Suprapubic skin (tissue), 4 donors: ENCODE measurements at regions not wholly inside any gene's neighbourhood (a gene's known extent, or its start where the extent isn't known, plus 50 kb on each side); places are given as distances from the start of the nearest gene placed in this dataset.
"Not testable (repeated sequence)": the region's sequence is repeated elsewhere in the genome, so short reads cannot be mapped to it uniquely, and the experiment has no call there.

ENCODE experiments used
- CTCF ChIP-seq, 2 donors: fragments of 200-600 bp in 1 of 2; fragments of 450-650 bp in 1 of 2; sonication (generic) in 1 of 2; IDR thresholded peaks; one replicate each; pipeline ENCODE4 v1.5.1; 2016 to 2019; ENCODE audit warnings: antibody characterized with exemption in 2 of 2, mild to moderate bottlenecking in 1 of 2, moderate library complexity in 1 of 2
- EP300 ChIP-seq: sonication (generic); formaldehyde crosslinking; IDR thresholded peaks from one replicate; pipeline ENCODE4 v1.6.1; 2017; ENCODE audit warnings: antibody characterized with exemption
- POLR2A ChIP-seq, 2 donors: fragments of 450-650 bp; IDR thresholded peaks; one replicate each; pipeline ENCODE4 v1.6.1; 2017; ENCODE audit warnings: antibody characterized with exemption in 2 of 2, mild to moderate bottlenecking in 2 of 2, moderate library complexity in 2 of 2
- POLR2AphosphoS5 ChIP-seq, 3 donors: sonication (generic); formaldehyde crosslinking; IDR thresholded peaks; one replicate each; pipeline ENCODE4 v1.6.1; 2017; ENCODE audit warnings: antibody characterized with exemption in 3 of 3

GRCh38 chr9:106203815-106204516 is 509.6 kb downstream of the TMEM38B start:
- TF ChIP-seq CTCF (IDR thresholded peaks at IDR 0.05); POLR2AphosphoS5 (IDR thresholded peaks at IDR 0.05); POLR2A (IDR thresholded peaks at IDR 0.05); EP300: not testable (repeated sequence)
